Raji (cell line): ENCODE measurements at regions not wholly inside any gene's neighbourhood (a gene's known extent, or its start where the extent isn't known, plus 50 kb on each side); places are given as distances from the start of the nearest gene placed in this dataset.

ENCODE experiments used
- POLR2A ChIP-seq: IDR thresholded peaks from 2 replicates; pipeline ENCODE4 v1.6.1; 2011; ENCODE audit warnings: low read depth, low read length, control low read depth; ENCODE audit not compliant: insufficient read depth

- no peak for TF ChIP-seq POLR2A
Measured at GRCh38 chr19:20321139-20321763, 154.2 kb downstream of the ZNF486 start.

- no peak for TF ChIP-seq POLR2A
Measured at GRCh38 chr19:20320191-20320590, 153.2 kb downstream of the ZNF486 start.

DNA sequence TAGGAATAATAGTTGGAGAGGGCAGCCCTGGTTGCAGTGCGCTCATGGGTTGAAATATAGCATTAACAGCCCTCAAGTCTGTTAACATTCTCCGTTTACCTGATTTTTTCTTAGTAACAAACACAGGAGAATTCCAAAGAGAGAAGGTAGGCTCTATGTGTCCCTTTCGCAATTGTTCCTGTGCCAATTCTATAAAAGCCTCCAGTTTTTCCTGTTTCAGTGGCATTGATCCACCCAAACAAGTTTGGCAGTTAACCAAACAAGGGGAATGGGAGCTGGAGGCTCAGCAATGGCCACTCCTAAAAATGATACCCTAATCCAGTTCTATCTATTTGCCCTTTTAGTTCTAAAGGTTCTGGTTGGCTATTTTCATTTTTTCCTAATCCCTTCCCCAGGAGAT lies 151.6 kb downstream of the ZNF486 start:
- no peak for TF ChIP-seq POLR2A

DNA sequence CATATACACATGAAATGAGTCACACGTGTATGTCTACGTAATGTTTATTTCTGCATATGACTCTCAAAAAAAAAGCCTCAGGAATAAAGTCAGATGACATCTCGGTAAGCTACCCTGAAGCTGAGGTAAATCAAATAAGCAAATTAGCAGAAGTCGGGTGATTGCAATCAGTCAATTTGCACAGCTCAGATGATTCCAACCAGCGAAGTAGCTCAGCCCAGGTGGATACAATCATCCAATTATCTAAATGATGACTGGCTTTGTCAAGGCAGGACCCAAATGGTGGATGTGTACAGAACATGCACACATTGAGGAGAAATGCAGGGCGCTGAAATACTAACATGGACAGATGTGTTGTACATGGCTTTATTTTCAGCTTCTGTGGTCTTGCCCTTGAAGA lies 148.5 kb downstream of the ZNF486 start:
- TF ChIP-seq POLR2A, result no peak

GRCh38 chr19:20313894-20314293 lies 146.9 kb downstream of the ZNF486 start:
- no peak for TF ChIP-seq POLR2A

DNA sequence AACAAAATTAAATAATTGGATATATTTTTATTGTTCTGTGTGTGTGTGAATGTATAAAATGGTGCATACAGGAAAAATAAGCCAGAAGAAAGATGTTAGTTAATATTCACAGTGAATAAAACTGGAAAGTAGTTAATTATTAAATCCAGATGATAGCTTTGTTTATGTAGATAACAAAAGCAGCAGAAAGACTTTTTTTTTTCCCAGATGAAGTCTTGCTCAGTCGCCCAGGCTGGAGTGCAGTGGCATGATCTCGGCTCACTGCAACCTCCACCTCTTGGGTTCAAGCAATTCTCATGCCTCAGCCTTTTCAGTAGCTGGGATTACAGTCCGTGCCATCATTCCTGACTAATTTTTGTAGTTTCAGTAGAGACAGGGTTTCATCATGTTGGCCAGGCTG lies 140.1 kb downstream of the ZNF486 start:
- TF ChIP-seq POLR2A, result no peak

DNA sequence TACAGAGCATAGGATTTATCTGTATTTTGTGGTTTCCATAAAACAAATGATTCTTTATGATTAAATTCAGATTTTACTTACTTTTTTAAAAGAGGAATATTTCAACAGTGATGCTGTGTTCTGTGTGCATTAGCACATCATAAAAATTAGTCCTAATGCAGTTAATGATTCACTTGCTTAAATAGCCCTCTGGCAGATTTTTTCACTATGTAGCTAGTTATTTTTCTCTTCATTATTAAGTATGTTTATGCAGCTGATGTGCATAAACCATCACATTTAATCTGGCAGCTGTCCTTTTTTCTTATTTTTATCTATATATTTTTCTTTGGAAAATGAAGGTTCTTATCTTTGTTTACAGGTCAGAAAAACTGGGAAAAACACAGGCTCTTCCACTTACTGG lies 127.2 kb downstream of the ZNF486 start:
- TF ChIP-seq POLR2A, result no peak

GRCh38 chr19:20289186-20289585 lies 122.2 kb downstream of the ZNF486 start:
- no peak for TF ChIP-seq POLR2A

DNA sequence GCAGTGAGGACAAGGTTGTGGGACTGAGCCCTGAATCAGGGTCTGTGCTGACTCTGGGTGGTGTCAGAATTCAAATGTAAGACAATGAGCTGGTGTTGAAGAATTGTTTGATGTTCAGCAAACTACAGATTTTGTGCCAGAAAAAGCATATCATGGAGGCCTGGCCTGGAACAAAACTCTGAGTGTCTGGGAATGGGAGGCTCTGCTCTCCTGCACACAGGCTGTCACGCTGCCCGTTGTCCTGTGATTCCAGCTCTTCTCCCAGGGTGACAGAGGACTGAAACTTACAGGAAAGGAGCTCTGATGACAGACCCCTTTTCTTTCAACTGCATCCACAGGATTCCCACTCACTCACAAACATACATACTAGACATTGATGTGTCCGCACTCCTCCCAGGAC lies 120.1 kb downstream of the ZNF486 start:
- TF ChIP-seq POLR2A, result no peak

GRCh38 chr19:20279516-20279915 lies 112.5 kb downstream of the ZNF486 start:
- no peak for TF ChIP-seq POLR2A

GRCh38 chr19:20278342-20278741 lies 111.3 kb downstream of the ZNF486 start:
- no peak for TF ChIP-seq POLR2A

DNA sequence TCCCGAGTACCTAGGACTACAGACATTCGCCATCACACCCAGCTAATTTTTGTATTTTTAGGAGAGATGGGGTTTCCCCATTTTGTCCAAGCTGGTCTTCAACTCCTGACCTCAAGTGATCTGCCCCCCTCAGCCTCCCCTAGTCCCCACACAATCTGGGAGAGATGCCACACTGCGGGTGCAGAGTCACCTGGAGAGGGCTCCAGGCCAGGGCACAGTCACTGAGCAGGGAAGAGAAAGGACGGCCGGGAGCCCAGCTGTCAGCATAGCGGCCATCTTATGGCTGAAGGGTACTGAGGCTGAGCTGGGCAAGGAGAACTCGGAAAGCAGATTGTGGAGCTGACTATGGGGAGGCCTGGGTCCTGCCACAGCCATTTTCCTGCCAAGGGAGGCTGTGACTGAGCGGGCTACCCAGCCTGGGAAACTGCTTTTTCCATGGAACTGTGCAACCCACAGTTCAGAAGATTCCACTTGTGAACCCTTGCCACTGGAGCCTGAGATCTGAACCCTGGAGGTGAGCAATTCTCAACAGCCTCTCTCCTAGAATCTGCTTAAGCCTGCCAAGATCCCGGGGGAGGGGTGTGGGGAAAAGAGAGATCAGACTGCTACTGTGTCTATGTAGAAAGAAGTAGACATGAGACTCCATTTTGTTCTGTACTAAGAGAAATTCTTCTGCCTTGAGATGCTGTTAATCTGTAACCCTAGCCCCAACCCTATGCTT lies 109.2 kb downstream of the ZNF486 start:
- TF ChIP-seq POLR2A, result no peak

GRCh38 chr19:20273951-20274570 lies 107.0 kb downstream of the ZNF486 start:
- peak; percentile 42; the same call in 1 of the 2 replicates for TF ChIP-seq POLR2A

GRCh38 chr19:20273376-20273775 lies 106.4 kb downstream of the ZNF486 start:
- no peak for TF ChIP-seq POLR2A

- TF ChIP-seq POLR2A, result peak; percentile 45; the same call in 1 of the 2 replicates
Measured at GRCh38 chr19:20271215-20271926, 104.4 kb downstream of the ZNF486 start.

GRCh38 chr19:20269461-20269860 lies 102.4 kb downstream of the ZNF486 start:
- no peak for TF ChIP-seq POLR2A
